ENCODE measurements at regions not wholly inside any gene's neighbourhood (a gene's known extent, or its start where the extent isn't known, plus 50 kb on each side); places are given as distances from the start of the nearest gene placed in this dataset.

GRCh38 chr7:52462474-52462873, 573.0 kb upstream of the POM121L12 start:
- ChIA-PET CTCF (no interaction called here), POLR2A (no interaction called here)
- no peak for TF ChIP-seq L3MBTL2 (conservative IDR thresholded peaks at IDR 0.05)
- no peak for DNase-seq (ENCODE audit: extremely low spot score)

DNA sequence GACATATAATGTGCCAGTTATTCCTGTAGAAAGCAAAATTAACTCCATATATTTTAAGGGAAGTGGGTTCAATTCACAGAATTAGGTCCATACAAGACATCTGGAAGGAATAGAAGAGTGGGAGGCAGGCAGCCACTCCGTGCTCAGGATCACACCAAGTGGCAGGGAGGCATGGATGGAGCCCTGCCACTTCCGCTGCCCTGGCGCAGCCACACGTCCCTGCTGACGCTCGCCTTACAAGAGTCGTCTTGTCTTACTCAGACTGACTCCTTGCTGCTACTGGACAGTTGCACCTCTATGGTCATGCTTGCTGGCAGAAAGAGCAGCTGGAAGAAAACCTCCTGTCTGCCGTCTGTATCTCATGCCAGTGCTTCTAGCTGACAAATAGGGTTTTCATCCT, 579.9 kb upstream of the POM121L12 start:
- POLR2A ChIA-PET = no interaction called here
- CTCF ChIA-PET = no interaction called here
- no peak for TF ChIP-seq L3MBTL2 (conservative IDR thresholded peaks at IDR 0.05)
- TF ChIP-seq CTBP1 (IDR thresholded peaks at IDR 0.05; ENCODE audit: borderline replicate concordance) = no peak
- DNase-seq (ENCODE audit: extremely low spot score) = no peak

GRCh38 chr7:52450816-52451215, 584.6 kb upstream of the POM121L12 start:
- CTCF ChIA-PET = no interaction called here

DNA sequence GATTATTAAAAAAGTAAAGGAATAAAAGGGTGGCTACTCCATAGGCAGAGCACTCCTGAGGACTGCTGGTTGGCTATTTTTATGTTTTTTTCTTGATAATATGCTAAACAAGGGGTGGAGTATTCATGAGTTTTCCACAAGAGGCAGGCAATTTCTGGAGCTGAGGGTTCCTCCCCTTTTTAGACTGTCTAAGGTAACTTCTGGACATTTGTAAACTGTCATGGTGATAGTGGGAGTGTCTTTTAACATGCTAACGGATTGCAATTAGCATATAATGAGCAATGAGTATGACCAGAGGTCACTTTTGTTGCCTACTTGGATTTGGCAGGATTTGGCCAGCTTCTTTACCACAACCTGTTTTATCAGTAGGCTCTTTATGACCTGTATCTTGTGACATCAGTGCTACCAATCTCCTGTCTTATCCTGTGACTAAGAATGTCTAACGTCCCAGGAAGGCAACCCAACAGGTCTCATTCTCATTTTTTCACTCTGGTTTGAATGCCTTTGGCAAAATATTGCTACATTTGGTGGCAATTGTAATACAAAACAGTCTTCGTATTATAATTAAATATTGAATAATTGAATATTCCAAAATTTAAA, 587.8 kb upstream of the POM121L12 start:
- CTCF ChIA-PET = no interaction called here
- POLR2A ChIA-PET = no interaction called here
- no peak for DNase-seq (ENCODE audit: extremely low spot score)
- TF ChIP-seq FOXM1 (IDR thresholded peaks at IDR 0.05; ENCODE audit: borderline replicate concordance) (no peak), TARDBP (IDR thresholded peaks at IDR 0.05) (no peak), NFRKB (IDR thresholded peaks at IDR 0.05) (no peak), SUZ12 (IDR thresholded peaks at IDR 0.05) (no peak), FOXA1 (IDR thresholded peaks at IDR 0.05) (no peak), LEF1 (IDR thresholded peaks at IDR 0.05; ENCODE audit: borderline replicate concordance) (no peak), SP1 (IDR thresholded peaks at IDR 0.05) (no peak), PKNOX1 (IDR thresholded peaks at IDR 0.05) (no peak), FOXK2 (IDR thresholded peaks at IDR 0.05) (no peak), ZNF384 (IDR thresholded peaks at IDR 0.05) (no peak), ARNT (IDR thresholded peaks at IDR 0.05) (no peak), BHLHE40 (IDR thresholded peaks at IDR 0.05; ENCODE audit: borderline replicate concordance) (no peak), HDGF (IDR thresholded peaks at IDR 0.05; ENCODE audit: borderline replicate concordance) (no peak), L3MBTL2 (conservative IDR thresholded peaks at IDR 0.05) (no peak), CTBP1 (IDR thresholded peaks at IDR 0.05; ENCODE audit: borderline replicate concordance) (no peak), ELF4 (IDR thresholded peaks at IDR 0.05) (no peak)

More at GRCh38 chr7:52450816-52451215, 584.6 kb upstream of the POM121L12 start:
- POLR2A ChIA-PET = no interaction called here
- no peak for DNase-seq (ENCODE audit: extremely low spot score)
- TF ChIP-seq ZNF384 (IDR thresholded peaks at IDR 0.05) (no peak), LEF1 (IDR thresholded peaks at IDR 0.05; ENCODE audit: borderline replicate concordance) (no peak), FOXA1 (IDR thresholded peaks at IDR 0.05) (no peak), TARDBP (IDR thresholded peaks at IDR 0.05) (no peak), FOXK2 (IDR thresholded peaks at IDR 0.05) (no peak), SP1 (IDR thresholded peaks at IDR 0.05) (no peak), ARNT (IDR thresholded peaks at IDR 0.05) (no peak), ELF4 (IDR thresholded peaks at IDR 0.05) (no peak), BHLHE40 (IDR thresholded peaks at IDR 0.05; ENCODE audit: borderline replicate concordance) (no peak), PKNOX1 (IDR thresholded peaks at IDR 0.05) (no peak), FOXM1 (IDR thresholded peaks at IDR 0.05; ENCODE audit: borderline replicate concordance) (no peak)

DNA sequence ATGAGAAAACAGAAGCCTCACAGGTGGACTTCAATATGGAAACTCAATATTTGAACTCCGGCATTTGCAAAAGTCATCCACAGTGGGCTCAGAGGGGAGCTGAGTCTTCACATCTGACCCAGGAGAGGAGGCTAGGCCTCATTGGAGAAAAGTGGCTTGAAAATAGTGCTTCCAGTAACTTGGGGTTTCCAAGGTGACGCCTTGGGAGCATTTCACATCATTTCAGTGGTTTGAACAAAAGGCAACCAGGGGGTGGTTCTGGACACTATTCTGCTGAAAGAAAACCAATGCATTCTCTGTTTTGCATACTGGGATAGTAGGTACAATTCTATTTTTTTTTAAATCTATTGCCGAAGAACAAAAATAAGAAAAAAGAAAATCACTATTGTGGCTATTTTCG, 599.2 kb upstream of the POM121L12 start:
- no peak for TF ChIP-seq FOXK2 (IDR thresholded peaks at IDR 0.05)
- TF ChIP-seq BHLHE40 (IDR thresholded peaks at IDR 0.05; ENCODE audit: borderline replicate concordance) = no peak
- no peak for TF ChIP-seq ARNT (IDR thresholded peaks at IDR 0.05)
- no peak for TF ChIP-seq LEF1 (IDR thresholded peaks at IDR 0.05; ENCODE audit: borderline replicate concordance)
- ChIA-PET POLR2A (no interaction called here), CTCF (no interaction called here)
- DNase-seq (ENCODE audit: extremely low spot score) = no peak

DNA sequence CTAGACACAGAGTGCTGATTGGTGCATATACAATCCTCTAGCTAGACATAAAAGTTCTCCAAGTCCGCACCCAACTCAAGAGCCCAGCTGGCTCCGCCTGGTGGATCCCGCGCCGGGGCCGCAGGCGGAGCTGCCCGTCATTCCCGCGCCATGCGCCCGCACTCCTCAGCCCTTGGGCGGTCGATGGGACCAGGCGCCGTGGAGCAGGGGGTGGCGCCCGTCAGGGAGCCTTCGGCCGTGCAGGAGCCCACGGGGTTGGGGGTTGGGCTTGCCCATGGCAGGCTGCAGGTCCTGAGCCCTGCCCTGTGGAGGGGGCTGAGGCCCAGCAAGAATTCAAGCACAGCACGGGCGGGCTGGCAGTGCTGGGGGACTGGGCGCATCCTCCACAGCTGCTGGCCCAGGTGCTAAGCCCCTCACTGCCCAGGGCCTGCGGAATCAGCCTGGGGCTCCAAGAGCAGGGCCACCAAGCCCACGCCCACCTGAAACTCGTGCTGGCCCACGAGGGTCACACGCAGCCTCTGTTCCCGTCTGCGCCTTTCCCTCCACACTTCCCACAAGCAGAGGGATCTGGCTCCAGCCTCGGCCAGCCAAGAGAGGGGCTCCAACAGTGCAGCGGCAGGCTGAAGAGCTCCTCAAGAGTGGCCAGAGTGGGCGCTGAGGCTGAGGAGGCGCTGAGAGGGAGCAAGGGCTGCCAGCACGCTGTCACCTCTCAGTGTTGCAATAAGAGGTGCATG, 604.2 kb upstream of the POM121L12 start:
- POLR2A ChIA-PET = no interaction called here
- no peak for TF ChIP-seq NFRKB (IDR thresholded peaks at IDR 0.05)
- TF ChIP-seq TARDBP (IDR thresholded peaks at IDR 0.05) = no peak
- no peak for TF ChIP-seq SP1 (IDR thresholded peaks at IDR 0.05)
- TF ChIP-seq CTBP1 (IDR thresholded peaks at IDR 0.05; ENCODE audit: borderline replicate concordance) = no peak
- no peak for TF ChIP-seq FOXM1 (IDR thresholded peaks at IDR 0.05; ENCODE audit: borderline replicate concordance)
- no peak for TF ChIP-seq FOXA1 (IDR thresholded peaks at IDR 0.05)
- no peak for TF ChIP-seq LEF1 (IDR thresholded peaks at IDR 0.05; ENCODE audit: borderline replicate concordance)
- TF ChIP-seq FOXK2 (IDR thresholded peaks at IDR 0.05) = no peak
- no peak for TF ChIP-seq HDGF (IDR thresholded peaks at IDR 0.05; ENCODE audit: borderline replicate concordance)
- no peak for TF ChIP-seq L3MBTL2 (conservative IDR thresholded peaks at IDR 0.05)
- TF ChIP-seq ARNT (IDR thresholded peaks at IDR 0.05) = no peak
- CTCF ChIA-PET = interaction anchor here (0.6 kb wide), 1 partner anchor 56 kb away, joined by 3 read pairs; no protein-coding TSS in a partner anchor
- no peak for DNase-seq (ENCODE audit: extremely low spot score)

- ChIA-PET CTCF (no interaction called here), POLR2A (no interaction called here)
- no peak for DNase-seq (ENCODE audit: extremely low spot score)
- TF ChIP-seq SUZ12 (IDR thresholded peaks at IDR 0.05) (no peak), NFRKB (IDR thresholded peaks at IDR 0.05) (no peak), BHLHE40 (IDR thresholded peaks at IDR 0.05; ENCODE audit: borderline replicate concordance) (no peak), ARNT (IDR thresholded peaks at IDR 0.05) (no peak), HDGF (IDR thresholded peaks at IDR 0.05; ENCODE audit: borderline replicate concordance) (no peak), SP1 (IDR thresholded peaks at IDR 0.05) (no peak), FOXM1 (IDR thresholded peaks at IDR 0.05; ENCODE audit: borderline replicate concordance) (no peak), ELF4 (IDR thresholded peaks at IDR 0.05) (no peak), LEF1 (IDR thresholded peaks at IDR 0.05; ENCODE audit: borderline replicate concordance) (no peak), PKNOX1 (IDR thresholded peaks at IDR 0.05) (no peak), FOXA1 (IDR thresholded peaks at IDR 0.05) (no peak), FOXK2 (IDR thresholded peaks at IDR 0.05) (no peak), CTBP1 (IDR thresholded peaks at IDR 0.05; ENCODE audit: borderline replicate concordance) (no peak), ZNF384 (IDR thresholded peaks at IDR 0.05) (no peak), TARDBP (IDR thresholded peaks at IDR 0.05) (no peak), L3MBTL2 (conservative IDR thresholded peaks at IDR 0.05) (no peak)
Observed at GRCh38 chr7:52423251-52423650, 612.2 kb upstream of the POM121L12 start.

Data from HEK293T (cell line).